Stimulated activated naive B cell treated with anti-CD40 and anti-IgM and Interleukin-4, amounts not matched to agents 10 μg/mL and 1 μg/mL and 100 μg/mL, for 72 hours (primary cell): ENCODE measurements at regions not wholly inside any gene's neighbourhood (a gene's known extent, or its start where the extent isn't known, plus 50 kb on each side); places are given as distances from the start of the nearest gene placed in this dataset.

Source experiments
- ATAC-seq, 2 donors: fragments of 150-1000 bp; cut with Tn5 transposase; replicated peaks; 2 replicates each; pipeline ENCODE4 v1.10.0; 2021; ENCODE audit warnings: moderate library complexity in 1 of 2
- DNase-seq: peaks from one replicate; pipeline ENCODE4 v3.0.0; 2021
- H3K27ac Mint-ChIP-seq: one replicate; pipeline ENCODE4 v1.8.0; 2022; ENCODE audit warnings: mild to moderate bottlenecking, mixed read lengths
- H3K27me3 Mint-ChIP-seq, 2 donors: one replicate each; pipeline ENCODE4 v1.8.0; 2022; ENCODE audit warnings: mixed read lengths in 2 of 2
- H3K36me3 Mint-ChIP-seq, 2 donors: one replicate each; pipeline ENCODE4 v1.8.0; 2022; ENCODE audit warnings: mixed read lengths in 2 of 2, mild to moderate bottlenecking in 1 of 2
- H3K4me1 Mint-ChIP-seq, 2 donors: one replicate each; pipeline ENCODE4 v1.8.0; 2022; ENCODE audit warnings: mixed read lengths in 2 of 2, mild to moderate bottlenecking in 1 of 2
- H3K4me3 Mint-ChIP-seq, 2 donors: one replicate each; pipeline ENCODE4 v1.8.0; 2022; ENCODE audit warnings: mild to moderate bottlenecking in 2 of 2, mixed read lengths in 2 of 2, moderate library complexity in 1 of 2
- H3K9me3 Mint-ChIP-seq, 2 donors: one replicate each; pipeline ENCODE4 v1.8.0; 2022; ENCODE audit warnings: mixed read lengths in 2 of 2, mild to moderate bottlenecking in 1 of 2

DNA sequence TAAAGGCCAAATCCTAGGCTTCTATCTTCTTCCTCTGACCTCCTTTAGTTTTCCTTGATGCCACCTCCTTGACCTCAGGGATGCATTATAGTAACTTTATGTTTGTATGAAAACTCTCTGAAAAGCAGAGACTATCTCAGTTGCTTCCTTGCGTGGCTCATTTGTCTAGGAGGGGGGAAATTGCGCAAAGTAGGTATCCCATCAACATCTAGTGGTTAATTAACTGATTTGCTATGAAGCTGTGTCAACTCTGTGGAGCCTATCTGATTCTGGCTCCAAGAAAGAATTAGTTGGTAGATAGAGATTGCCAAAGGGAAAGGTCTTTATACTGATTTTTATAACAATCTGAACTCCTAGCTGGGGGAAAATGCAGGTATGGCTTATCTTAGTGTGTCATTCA, 82.1 kb upstream of the FRY start:
- no peak overlapping the region for H3K27ac Mint-ChIP-seq
- no peak overlapping the region for H3K4me3 Mint-ChIP-seq
- no peak for DNase-seq
- no peak for ATAC-seq
- peaks cover 6 to 27% of the 10 kb centered on the region in 2 donors for H3K4me1 Mint-ChIP-seq
- H3K9me3 Mint-ChIP-seq: no peaks in the 10 kb centered on the region
- no peaks in the 10 kb centered on the region for H3K27me3 Mint-ChIP-seq
- H3K36me3 Mint-ChIP-seq: peaks cover 0 to 3% of the 10 kb centered on the region in 2 donors

DNA sequence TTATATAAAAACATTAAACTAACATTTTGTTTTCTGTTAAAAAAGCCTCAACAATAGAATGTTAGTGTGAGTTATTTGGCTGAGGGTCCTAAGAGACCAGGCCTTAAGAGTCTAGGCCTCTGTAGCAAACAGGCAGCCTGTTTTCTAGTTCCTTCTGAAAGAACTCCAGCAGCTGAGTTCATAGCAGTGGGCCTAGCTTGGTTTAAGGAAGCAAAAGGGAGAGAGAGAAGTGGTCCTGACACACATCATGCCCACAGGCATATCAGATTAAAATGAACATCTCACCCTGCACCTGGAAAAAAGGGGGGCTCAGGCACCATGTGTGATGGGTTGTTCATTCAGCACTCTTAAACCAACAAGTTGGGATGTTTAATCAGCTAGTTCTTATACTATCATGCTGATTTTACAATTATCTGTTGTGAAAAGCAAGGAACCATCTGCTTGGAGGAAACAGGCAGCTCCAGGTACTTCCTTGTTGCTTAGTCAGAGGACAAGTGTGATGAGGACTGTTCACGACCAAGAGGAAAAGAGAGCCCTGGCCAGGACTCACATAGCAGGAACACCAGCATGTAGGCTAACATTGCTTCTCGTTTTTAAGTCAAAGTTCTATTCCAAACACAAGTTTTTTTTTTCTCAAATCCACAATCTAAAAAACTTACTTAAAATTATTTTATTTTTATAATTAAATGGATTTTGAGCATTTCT, 81.3 kb upstream of the FRY start:
- Mint-ChIP-seq H3K4me1 (peaks cover 6 to 27% of the 10 kb centered on the region in 2 donors), H3K4me3 (no peak overlapping the region), H3K36me3 (peaks cover 0 to 3% of the 10 kb centered on the region in 2 donors), H3K27ac (no peak overlapping the region), H3K27me3 (no peaks in the 10 kb centered on the region), H3K9me3 (no peaks in the 10 kb centered on the region)
- DNase-seq (no peak), ATAC-seq (no peak)

DNA sequence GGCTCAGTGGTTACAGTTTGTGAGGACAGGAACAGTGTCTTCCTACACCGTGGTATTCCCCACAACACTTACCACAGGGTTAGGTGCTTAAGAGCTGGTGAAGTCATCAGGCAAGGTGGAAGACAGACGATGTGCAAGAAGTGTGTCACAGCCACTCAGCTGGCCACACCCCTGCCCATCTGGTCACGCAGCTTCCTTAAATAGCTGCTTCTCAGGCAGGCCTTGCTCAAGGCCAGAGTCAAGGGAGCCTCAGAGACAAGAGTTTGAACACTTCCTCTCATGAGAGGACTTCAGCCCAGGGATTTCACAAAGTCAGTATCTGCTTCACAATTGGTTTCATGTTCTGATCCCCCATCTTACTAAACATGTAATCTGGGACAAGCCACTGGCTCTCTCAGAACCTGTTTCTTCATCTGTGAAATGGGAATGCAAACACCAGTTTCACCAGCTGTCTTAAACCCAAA, 80.3 kb upstream of the FRY start:
- Mint-ChIP-seq H3K27me3 (no peaks in the 10 kb centered on the region), H3K4me1 (peaks cover 6 to 27% of the 10 kb centered on the region in 2 donors), H3K27ac (peak overlapping the region; percentile 48), H3K36me3 (peaks cover 0 to 3% of the 10 kb centered on the region in 2 donors), H3K4me3 (no peak overlapping the region), H3K9me3 (no peaks in the 10 kb centered on the region)
- ATAC-seq (peak; percentile 94 to 96), DNase-seq (peak; percentile 45)

DNA sequence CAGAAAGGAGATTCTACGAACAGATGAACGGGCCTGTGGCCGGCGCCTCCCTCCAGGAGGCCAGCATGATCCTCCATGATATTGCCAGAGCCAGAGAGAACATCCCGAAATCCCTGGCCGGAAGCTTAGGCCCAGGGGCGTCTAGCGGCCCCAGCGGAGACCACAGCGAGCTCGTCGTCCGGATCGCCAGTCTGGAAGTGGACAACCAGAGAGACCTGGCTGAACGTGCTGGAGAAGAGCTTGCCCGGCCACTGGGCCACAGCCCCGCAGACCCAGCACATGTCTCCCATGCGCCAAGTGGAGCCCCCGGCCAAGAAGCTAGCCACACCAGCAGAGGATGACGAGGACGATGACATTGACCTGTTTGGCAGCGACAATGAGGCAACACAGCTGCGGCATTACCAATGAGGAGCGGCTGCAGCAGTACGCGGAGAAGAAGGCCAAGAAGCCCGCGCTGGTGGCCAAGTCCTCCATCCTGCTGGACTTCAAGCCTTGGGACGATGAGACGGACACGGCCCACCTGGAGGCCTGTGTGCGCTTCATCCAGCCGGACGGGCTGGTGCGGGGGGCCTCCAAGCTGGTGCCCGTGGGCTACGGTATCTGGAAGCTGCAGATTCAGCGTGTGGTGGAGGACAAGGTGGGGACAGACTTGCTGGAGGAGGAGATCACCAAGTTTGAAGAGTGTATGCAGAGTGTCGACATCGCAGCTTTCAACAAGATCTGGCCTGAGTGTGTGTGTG, 78.8 kb upstream of the FRY start:
- H3K36me3 Mint-ChIP-seq: peaks cover 0 to 7% of the 10 kb centered on the region in 2 donors
- DNase-seq (no peak), ATAC-seq (no peak)
- H3K4me3 Mint-ChIP-seq: no peak overlapping the region
- H3K4me1 Mint-ChIP-seq: peaks cover 6 to 33% of the 10 kb centered on the region in 2 donors
- H3K27me3 Mint-ChIP-seq: no peaks in the 10 kb centered on the region
- peaks cover 5 to 6% of the 10 kb centered on the region in 2 donors for H3K9me3 Mint-ChIP-seq
- H3K27ac Mint-ChIP-seq: no peak overlapping the region

DNA sequence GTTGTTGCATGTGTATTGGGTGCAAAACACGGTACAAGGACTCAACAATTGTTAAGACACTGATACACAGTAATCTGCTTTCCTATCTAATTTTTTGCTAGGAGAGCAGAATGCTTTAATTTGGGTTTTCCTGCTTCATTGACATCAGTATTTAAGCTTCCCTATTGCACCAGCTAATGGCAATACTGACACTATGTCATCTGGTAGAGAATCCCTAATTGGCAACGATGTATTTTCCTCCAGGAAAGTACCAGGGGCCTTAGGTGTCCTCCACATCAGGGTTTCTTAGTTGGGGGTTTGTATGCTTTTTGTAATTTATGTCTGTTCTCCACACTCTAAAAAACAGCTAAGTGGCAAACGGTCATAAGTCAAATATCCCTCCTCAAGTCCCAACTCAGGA, 76.5 kb upstream of the FRY start:
- ATAC-seq (no peak), DNase-seq (no peak)
- H3K27ac Mint-ChIP-seq: no peak overlapping the region
- H3K36me3 Mint-ChIP-seq: peaks cover 0 to 4% of the 10 kb centered on the region in 2 donors
- peaks cover 6 to 23% of the 10 kb centered on the region in 2 donors for H3K4me1 Mint-ChIP-seq
- peaks cover 5 to 6% of the 10 kb centered on the region in 2 donors for H3K9me3 Mint-ChIP-seq
- no peaks in the 10 kb centered on the region for H3K27me3 Mint-ChIP-seq
- no peak overlapping the region for H3K4me3 Mint-ChIP-seq

DNA sequence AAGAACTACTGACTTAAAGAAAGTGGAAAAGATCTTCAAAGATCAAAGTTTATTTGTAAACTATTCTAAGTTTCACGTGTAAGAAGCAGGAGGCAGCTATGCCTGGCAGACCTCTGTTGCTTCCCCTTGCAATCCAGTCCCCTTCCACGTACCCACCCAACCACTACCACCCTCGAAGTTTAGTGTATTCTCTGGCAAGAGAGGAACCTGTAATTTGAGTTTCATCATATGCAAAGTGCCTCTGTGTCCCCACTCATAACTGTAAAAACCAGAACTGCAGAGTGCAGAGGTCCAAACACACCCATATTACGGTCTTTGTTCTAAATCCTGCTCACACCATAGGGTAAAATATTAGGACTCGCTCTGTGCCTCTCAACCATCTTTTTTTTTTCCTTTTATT, 75.8 kb upstream of the FRY start:
- Mint-ChIP-seq H3K4me1 (peaks cover 6 to 17% of the 10 kb centered on the region in 2 donors), H3K9me3 (peaks cover 5 to 6% of the 10 kb centered on the region in 2 donors), H3K4me3 (no peak overlapping the region), H3K27ac (no peak overlapping the region), H3K36me3 (peaks cover 0 to 4% of the 10 kb centered on the region in 2 donors), H3K27me3 (no peaks in the 10 kb centered on the region)
- ATAC-seq: peak in 1 of 2 donors; percentile 26
- no peak for DNase-seq

DNA sequence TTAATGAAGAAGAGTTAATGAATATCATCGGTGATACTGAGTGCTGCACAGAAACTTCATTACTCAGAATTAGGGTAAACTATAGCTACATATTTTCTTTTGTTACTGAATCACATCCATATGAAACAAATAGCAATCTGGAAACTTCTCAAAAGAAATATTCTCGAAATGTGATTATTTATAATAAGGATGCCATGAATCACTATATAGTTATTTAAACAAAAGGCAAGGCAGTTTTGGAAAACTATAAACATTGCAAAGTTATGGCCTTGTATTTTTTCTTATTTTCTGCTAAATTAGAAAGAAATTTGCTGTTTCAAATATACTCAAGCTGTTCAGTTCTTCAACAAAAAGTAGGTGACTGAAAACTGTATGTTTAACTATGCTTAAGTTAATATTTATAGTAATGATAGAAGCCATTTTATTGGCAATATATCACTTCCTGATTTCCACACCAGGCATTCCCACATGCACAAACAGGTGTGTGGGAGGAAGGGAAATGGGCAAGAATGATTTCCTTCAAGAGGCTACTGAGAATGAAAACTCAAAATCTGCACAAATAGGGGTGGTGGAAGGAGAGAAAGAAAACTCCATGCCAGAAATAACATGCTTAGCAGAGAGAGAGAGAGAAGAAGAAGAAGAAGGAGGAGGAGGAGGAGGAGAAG, 74.5 kb upstream of the FRY start:
- H3K9me3 Mint-ChIP-seq: peaks cover 5 to 6% of the 10 kb centered on the region in 2 donors
- H3K4me3 Mint-ChIP-seq: no peak overlapping the region
- no peak for ATAC-seq
- peaks cover 0 to 8% of the 10 kb centered on the region in 2 donors for H3K4me1 Mint-ChIP-seq
- H3K27me3 Mint-ChIP-seq: no peaks in the 10 kb centered on the region
- no peak overlapping the region for H3K27ac Mint-ChIP-seq
- DNase-seq: no peak
- peaks cover 0 to 4% of the 10 kb centered on the region in 2 donors for H3K36me3 Mint-ChIP-seq

DNA sequence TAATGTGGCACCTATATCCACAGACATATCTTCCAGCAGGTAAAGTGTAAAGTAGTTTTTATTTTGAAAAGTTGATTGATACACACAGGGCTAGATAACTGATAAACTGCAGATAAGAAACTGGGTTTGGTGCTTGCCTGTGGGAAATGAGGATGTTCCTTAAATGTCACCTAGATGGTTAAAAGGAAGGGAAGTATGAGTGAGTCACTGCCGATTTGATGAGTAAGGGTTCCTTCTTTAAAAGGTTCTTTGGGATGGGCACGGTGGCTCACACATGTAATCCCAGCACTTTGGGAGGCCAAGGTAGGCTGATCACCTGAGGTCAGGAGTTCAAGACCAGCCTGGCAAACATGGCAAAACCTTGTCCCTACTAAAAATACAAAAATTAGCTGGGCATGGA, 73.8 kb upstream of the FRY start:
- peaks cover 5 to 6% of the 10 kb centered on the region in 2 donors for H3K9me3 Mint-ChIP-seq
- peaks cover under 1 to 10% of the 10 kb centered on the region in 2 donors for H3K4me1 Mint-ChIP-seq
- peaks cover 0 to 2% of the 10 kb centered on the region in 2 donors for H3K27me3 Mint-ChIP-seq
- no peak overlapping the region for H3K4me3 Mint-ChIP-seq
- ATAC-seq (no peak), DNase-seq (no peak)
- peaks cover 0 to 4% of the 10 kb centered on the region in 2 donors for H3K36me3 Mint-ChIP-seq
- no peak overlapping the region for H3K27ac Mint-ChIP-seq

DNA sequence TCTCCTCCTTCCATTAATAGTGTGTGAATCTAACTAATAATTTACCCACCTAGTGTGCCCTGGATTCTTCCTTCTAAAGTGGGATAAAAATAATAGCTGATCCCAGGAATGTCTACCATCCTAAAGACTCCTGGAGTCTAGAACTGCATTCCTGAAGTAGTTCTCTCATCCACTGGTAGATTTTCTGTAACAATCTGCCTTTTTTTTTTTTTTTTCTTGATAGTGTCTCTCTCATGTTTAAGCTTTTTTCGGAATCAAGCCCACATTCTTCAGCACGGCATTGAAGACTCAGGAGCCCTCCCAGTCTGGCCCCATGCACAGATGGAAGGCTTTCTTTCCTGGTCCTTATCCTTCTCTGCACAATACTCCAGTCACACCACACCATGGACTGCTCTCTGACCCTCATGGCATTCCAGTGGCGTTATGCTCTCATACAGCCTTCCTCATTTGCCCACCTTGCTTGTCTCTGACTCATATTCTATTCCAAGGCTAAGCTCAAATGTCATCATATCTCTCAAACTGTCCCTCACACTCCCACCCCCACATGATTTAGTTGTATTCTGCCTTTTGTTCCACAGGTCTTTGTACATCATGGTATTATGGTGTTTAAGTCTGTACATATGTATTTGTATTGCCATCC, 68.7 kb upstream of the FRY start:
- peaks cover 3 to 4% of the 10 kb centered on the region in 2 donors for H3K9me3 Mint-ChIP-seq
- peak in 1 of 2 donors; percentile 29 for ATAC-seq
- DNase-seq: no peak
- H3K4me1 Mint-ChIP-seq: peaks cover 8 to 25% of the 10 kb centered on the region in 2 donors
- H3K36me3 Mint-ChIP-seq: no peaks in the 10 kb centered on the region
- H3K4me3 Mint-ChIP-seq: no peak overlapping the region
- H3K27ac Mint-ChIP-seq: no peak overlapping the region
- H3K27me3 Mint-ChIP-seq: peaks cover 0 to 5% of the 10 kb centered on the region in 2 donors

DNA sequence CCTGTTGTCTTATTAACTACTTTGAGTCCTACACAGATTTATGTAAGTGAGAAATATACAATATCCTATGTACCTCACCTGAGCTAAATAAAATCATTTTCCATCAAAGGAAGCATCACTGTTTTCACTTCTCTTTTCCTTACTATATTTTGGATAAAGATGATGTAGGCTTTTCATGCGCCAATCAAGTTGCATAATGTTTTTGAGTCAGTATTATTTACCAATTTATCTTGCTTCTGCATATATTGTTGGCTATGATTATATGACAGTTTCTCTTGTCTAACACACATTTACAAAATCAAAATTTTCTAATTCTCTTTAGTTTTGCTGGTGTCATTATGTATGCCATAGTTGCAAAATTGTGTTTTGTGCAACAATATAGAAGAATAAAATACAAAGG, 67.9 kb upstream of the FRY start:
- no peak for DNase-seq
- Mint-ChIP-seq H3K4me1 (peaks cover 8 to 31% of the 10 kb centered on the region in 2 donors), H3K27ac (no peak overlapping the region), H3K4me3 (no peak overlapping the region), H3K27me3 (peaks cover 0 to 5% of the 10 kb centered on the region in 2 donors), H3K9me3 (peaks cover 4 to 5% of the 10 kb centered on the region in 2 donors), H3K36me3 (no peaks in the 10 kb centered on the region)
- no peak for ATAC-seq

DNA sequence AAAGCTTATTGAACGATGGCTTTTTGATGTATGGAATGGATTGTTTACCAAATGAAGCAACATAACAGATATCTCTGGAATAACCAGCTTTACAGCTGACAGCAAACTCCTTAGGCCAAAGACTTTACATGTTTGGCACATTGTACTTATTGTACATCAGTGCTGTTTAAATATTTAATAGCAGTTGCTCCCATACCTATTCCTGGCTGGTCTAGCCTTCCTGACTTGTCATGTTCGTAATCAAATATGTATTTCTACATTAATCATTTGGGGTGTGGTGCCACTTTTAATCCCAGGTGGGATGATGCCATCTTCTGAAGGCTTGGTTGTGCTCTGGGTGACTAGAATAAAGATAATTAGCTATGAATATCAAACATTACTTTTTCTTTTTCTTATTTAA, 67.4 kb upstream of the FRY start:
- Mint-ChIP-seq H3K27me3 (peaks cover 0 to 5% of the 10 kb centered on the region in 2 donors), H3K36me3 (no peaks in the 10 kb centered on the region), H3K4me1 (peaks cover 8 to 33% of the 10 kb centered on the region in 2 donors), H3K27ac (no peak overlapping the region), H3K9me3 (peaks cover 4 to 5% of the 10 kb centered on the region in 2 donors), H3K4me3 (no peak overlapping the region)
- no peak for DNase-seq
- ATAC-seq: no peak

DNA sequence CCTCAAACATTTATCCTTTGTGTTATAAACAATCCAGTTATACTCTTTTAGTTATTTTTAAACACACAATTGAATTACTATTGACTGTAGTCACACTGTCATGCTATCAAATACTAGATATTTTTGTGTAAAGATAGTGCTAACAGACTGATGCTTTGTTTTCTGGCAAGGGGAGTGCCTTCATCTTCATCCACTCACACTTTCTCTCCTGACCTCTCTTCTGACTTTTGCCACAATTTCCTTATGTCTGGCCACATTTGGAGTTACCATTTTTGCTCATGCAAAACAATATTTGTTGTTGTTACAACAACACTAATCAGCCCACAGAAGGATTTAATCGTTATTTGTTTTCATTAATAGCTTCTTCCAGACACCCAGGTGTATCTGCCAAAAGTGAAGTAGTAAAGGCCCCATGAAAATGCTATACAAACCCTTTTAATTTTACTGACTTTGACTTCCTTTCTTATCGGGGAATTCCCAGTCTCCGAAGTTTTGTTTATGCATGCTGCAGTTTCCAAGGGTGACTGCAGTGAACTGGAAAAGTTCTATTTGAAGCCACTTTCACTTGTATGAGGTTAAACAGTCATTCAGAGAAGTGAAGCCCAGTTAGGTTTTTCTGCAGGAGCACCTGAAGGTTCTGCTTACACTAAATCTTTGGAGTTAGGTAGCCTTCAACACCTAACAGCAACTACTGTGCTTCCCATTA, 66.1 kb upstream of the FRY start:
- Mint-ChIP-seq H3K27me3 (peaks cover 0 to 5% of the 10 kb centered on the region in 2 donors), H3K27ac (peak overlapping the region; percentile 89), H3K4me1 (peaks cover 8 to 33% of the 10 kb centered on the region in 2 donors), H3K36me3 (no peaks in the 10 kb centered on the region), H3K9me3 (peaks cover 4 to 5% of the 10 kb centered on the region in 2 donors), H3K4me3 (peak overlapping the region; percentile 4 to 6)
- DNase-seq (peak; percentile 36), ATAC-seq (peak; percentile 93)

DNA sequence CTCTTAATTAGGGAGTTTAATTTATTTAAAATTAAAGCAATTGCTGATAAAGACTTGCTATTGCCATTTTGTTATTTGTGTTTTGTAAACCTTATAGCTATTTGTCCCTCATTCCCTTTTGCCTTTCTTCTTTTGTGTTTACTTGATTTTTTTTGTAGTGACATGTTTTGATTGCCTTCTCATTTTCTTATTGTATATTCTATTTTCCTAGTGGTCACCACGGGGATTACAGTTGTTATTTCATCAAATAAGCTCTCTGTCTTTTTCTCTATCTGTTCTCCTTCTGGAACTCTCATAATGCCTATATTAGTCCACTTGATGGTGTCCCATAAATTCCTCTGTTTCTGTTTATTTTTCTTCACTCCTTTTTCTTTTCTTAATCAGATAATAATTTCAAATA, 64.4 kb upstream of the FRY start:
- peaks cover 4 to 5% of the 10 kb centered on the region in 2 donors for H3K9me3 Mint-ChIP-seq
- H3K4me3 Mint-ChIP-seq: no peak overlapping the region
- no peak for DNase-seq
- peaks cover 8 to 33% of the 10 kb centered on the region in 2 donors for H3K4me1 Mint-ChIP-seq
- ATAC-seq: no peak
- peaks cover 0 to 5% of the 10 kb centered on the region in 2 donors for H3K27me3 Mint-ChIP-seq
- no peaks in the 10 kb centered on the region for H3K36me3 Mint-ChIP-seq
- H3K27ac Mint-ChIP-seq: no peak overlapping the region
